B cell (primary cell): ENCODE measurements at regions not wholly inside any gene's neighbourhood (a gene's known extent, or its start where the extent isn't known, plus 50 kb on each side); places are given as distances from the start of the nearest gene placed in this dataset.

Experiments used
- ATAC-seq: fragments of 200-7000 bp; cut with Tn5 transposase; one replicate; pipeline ENCODE4 v1.10.0; 2021; ENCODE audit warnings: low read depth, mild to moderate bottlenecking, moderate number of reproducible peaks, moderate library complexity
- CTCF ChIA-PET: fragments of 350-600 bp; sonication (Branson Sonifier 250); formaldehyde crosslinking; loops from one replicate; lab custom pipeline; 2021; ENCODE audit warnings: antibody characterized with exemption, inconsistent platforms; lab: Charles Lee
- POLR2A ChIA-PET: fragments of 350-600 bp; sonication (Branson Sonifier 250); formaldehyde crosslinking; loops from one replicate; lab custom pipeline; 2021; ENCODE audit warnings: antibody characterized with exemption; lab: Charles Lee
- DNase-seq: peaks from one replicate; pipeline ENCODE4 v3.0.0; 2013
- H2AFZ ChIP-seq: 2 replicates; pipeline ENCODE4 v1.6.1; 2012; ENCODE audit warnings: mild to moderate bottlenecking, low read depth, low read length; ENCODE audit not compliant: insufficient read depth, poor library complexity, severe bottlenecking
- H3K27ac ChIP-seq, 2 donors: 1 replicate in 1 of 2; 2 replicates in 1 of 2; pipeline ENCODE4 v1.5.1; 2012 to 2013; ENCODE audit warnings: low read length in 2 of 2, mild to moderate bottlenecking in 2 of 2, moderate library complexity in 1 of 2
- H3K27me3 ChIP-seq, 4 experiments: fragments of 200-600 bp in 1 of 4; sonication (generic) in 1 of 4; replicated peaks in 1 of 4; 1 replicate in 2 of 4; 2 replicates in 2 of 4; pipeline versions ENCODE4 v1.6.1 to v1.7.0; 2013 to 2016; ENCODE audit warnings: low read length in 3 of 4, mild to moderate bottlenecking in 2 of 4, mixed read lengths in 1 of 4, moderate library complexity in 1 of 4; ENCODE audit not compliant: insufficient read depth in 4 of 4, control insufficient read depth in 3 of 4; ENCODE audit errors: control extremely low read depth in 1 of 4
- H3K36me3 ChIP-seq, 2 experiments: replicated peaks in 1 of 2; 1 replicate in 1 of 2; 2 replicates in 1 of 2; pipeline versions ENCODE4 v1.6.1 to v1.7.1; 2013; ENCODE audit warnings: low read length in 1 of 2; ENCODE audit not compliant: insufficient read depth in 2 of 2, control insufficient read depth in 1 of 2; ENCODE audit errors: control extremely low read depth in 1 of 2, extremely low read depth in 1 of 2
- H3K4me1 ChIP-seq, 2 donors: fragments of 200-600 bp in 1 of 2; sonication (generic) in 1 of 2; 1 replicate in 1 of 2; 2 replicates in 1 of 2; pipeline versions ENCODE4 v1.5.1 to v1.6.1; 2013 to 2017; ENCODE audit warnings: low read length in 2 of 2; ENCODE audit not compliant: control insufficient read depth in 2 of 2, insufficient read depth in 2 of 2
- H3K4me2 ChIP-seq: replicated peaks from 2 replicates; pipeline ENCODE3; 2012; ENCODE audit warnings: mild to moderate bottlenecking, low read depth, low read length; ENCODE audit not compliant: poor library complexity, severe bottlenecking
- H3K4me3 ChIP-seq, 5 experiments: fragments of 200-600 bp in 1 of 5; sonication (generic) in 1 of 5; 1 replicate in 3 of 5; 2 replicates in 2 of 5; pipeline versions ENCODE4 v1.5.1 to v1.7.0; 2011 to 2016; ENCODE audit warnings: low read length in 4 of 5, mild to moderate bottlenecking in 4 of 5, low read depth in 2 of 5, control low read depth in 1 of 5, moderate library complexity in 1 of 5; ENCODE audit not compliant: insufficient read depth in 1 of 5; ENCODE audit errors: control extremely low read depth in 1 of 5, extremely low read depth in 1 of 5
- H3K79me2 ChIP-seq: fragments of 200-600 bp; sonication (generic); one replicate; pipeline ENCODE4 v1.6.0; 2016; ENCODE audit warnings: low read length; ENCODE audit not compliant: control insufficient read depth, insufficient read depth
- H3K9ac ChIP-seq: fragments of 200-600 bp; sonication (generic); 2 replicates; pipeline ENCODE4 v1.6.1; 2017; ENCODE audit warnings: mild to moderate bottlenecking, low read length, moderate library complexity
- H3K9me3 ChIP-seq, 3 donors: one replicate each; pipeline versions ENCODE4 v1.6.1 to v1.7.1; 2013; ENCODE audit warnings: low read length in 2 of 3; ENCODE audit not compliant: control insufficient read depth in 2 of 3, insufficient read depth in 1 of 3; ENCODE audit errors: control extremely low read depth in 1 of 3
- H4K20me1 ChIP-seq: 2 replicates; pipeline ENCODE4 v1.6.0; 2012; ENCODE audit warnings: mild to moderate bottlenecking, low read length; ENCODE audit not compliant: insufficient read depth, control insufficient read depth, poor library complexity, severe bottlenecking
- H3K27ac Mint-ChIP-seq: one replicate; pipeline ENCODE4 v1.8.0; 2021; ENCODE audit warnings: mixed read lengths
- H3K27me3 Mint-ChIP-seq: one replicate; pipeline ENCODE4 v1.8.0; 2021; ENCODE audit warnings: mixed read lengths
- H3K4me1 Mint-ChIP-seq: one replicate; pipeline ENCODE4 v1.8.0; 2021; ENCODE audit warnings: mixed read lengths
- H3K4me3 Mint-ChIP-seq: one replicate; pipeline ENCODE4 v1.8.0; 2021; ENCODE audit warnings: mixed read lengths
- H3K9me3 Mint-ChIP-seq: one replicate; pipeline ENCODE4 v1.8.0; 2022; ENCODE audit warnings: mixed read lengths; ENCODE audit not compliant: insufficient read depth
- CTCF ChIP-seq: fragments of 200-600 bp; IDR thresholded peaks from one replicate; pipeline ENCODE4 v1.8.0; 2022; ENCODE audit warnings: antibody characterized with exemption, mild to moderate bottlenecking
- EZH2 ChIP-seq: IDR thresholded peaks from 2 replicates; pipeline ENCODE4 v1.6.1; 2012; ENCODE audit warnings: borderline replicate concordance, low read depth, mild to moderate bottlenecking, moderate library complexity, low read length; ENCODE audit not compliant: insufficient read depth, poor library complexity, severe bottlenecking
- WGBS: methylation state at CpG from one replicate; pipeline ENCODE4 v1.1.5; 2013; ENCODE audit warnings: missing lambda C conversion rate; ENCODE audit not compliant: insufficient coverage; 5-methylcytosine and 5-hydroxymethylcytosine counted together
- intact Hi-C: fragments of 100-400 bp; cut with micrococcal nuclease; formaldehyde crosslinking; loops from one replicate; pipeline ENCODE4 v1.10.0; 2022

GRCh38 chr16:52756812-52757517 is 210.0 kb upstream of the TOX3 start:
- Histone ChIP-seq H3K4me1 (no peaks in the 10 kb centered on the region), H3K4me3 (no peak overlapping the region), H3K9me3 (no peaks in the 10 kb centered on the region), H3K9ac (no peak overlapping the region), H4K20me1 (no peaks in the 10 kb centered on the region), H3K79me2 (no peaks in the 10 kb centered on the region), H3K36me3 (no peaks in the 10 kb centered on the region), H3K27me3 (no peaks in the 10 kb centered on the region), H2AFZ (no peak overlapping the region), H3K4me2 (no peak overlapping the region), H3K27ac (no peak overlapping the region)
- POLR2A ChIA-PET = no interaction called here
- TF ChIP-seq EZH2 = no peak
- TF ChIP-seq CTCF = no peak
- no CpG with 5 or more reads among the region's 2 CpGs for WGBS
- Mint-ChIP-seq H3K9me3 (no peaks in the 10 kb centered on the region), H3K4me1 (no peaks in the 10 kb centered on the region), H3K27ac (no peak overlapping the region), H3K27me3 (no peaks in the 10 kb centered on the region), H3K4me3 (no peak overlapping the region)
- ATAC-seq (no peak), DNase-seq (no peak)
- CTCF ChIA-PET = no interaction called here
- intact Hi-C loops = no loop called here

- CTCF ChIA-PET = no interaction called here
- 60% methylated on average over 1 of the region's 1 CpG for WGBS
- Histone ChIP-seq H3K27me3 (no peaks in the 10 kb centered on the region), H3K79me2 (no peaks in the 10 kb centered on the region), H3K27ac (no peak overlapping the region), H3K4me3 (no peak overlapping the region), H3K9me3 (no peaks in the 10 kb centered on the region), H2AFZ (no peak overlapping the region), H3K4me2 (no peak overlapping the region), H3K4me1 (no peaks in the 10 kb centered on the region), H4K20me1 (no peaks in the 10 kb centered on the region), H3K36me3 (no peaks in the 10 kb centered on the region), H3K9ac (no peak overlapping the region)
- DNase-seq (no peak), ATAC-seq (no peak)
- Mint-ChIP-seq H3K4me1 (no peaks in the 10 kb centered on the region), H3K27me3 (no peaks in the 10 kb centered on the region), H3K9me3 (no peaks in the 10 kb centered on the region), H3K27ac (no peak overlapping the region), H3K4me3 (no peak overlapping the region)
- TF ChIP-seq EZH2 (no peak), CTCF (no peak)
- POLR2A ChIA-PET = no interaction called here
- intact Hi-C loops = no loop called here
These were observed 208.5 kb upstream of the TOX3 start for GRCh38 chr16:52755396-52755795.
